HEK293T (cell line): ENCODE measurements at regions not wholly inside any gene's neighbourhood (a gene's known extent, or its start where the extent isn't known, plus 50 kb on each side); places are given as distances from the start of the nearest gene placed in this dataset.

Experiments used
- ARNT ChIP-seq: fragments of 450-650 bp; IDR thresholded peaks from 2 replicates; pipeline ENCODE4 v1.6.1; 2017; ENCODE audit warnings: mild to moderate bottlenecking
- ELF4 ChIP-seq: fragments of 450-650 bp; IDR thresholded peaks from 2 replicates; pipeline ENCODE4 v1.6.1; 2017; ENCODE audit warnings: antibody characterized with exemption
- FOXK2 ChIP-seq: fragments of 450-650 bp; IDR thresholded peaks from 2 replicates; pipeline ENCODE4 v1.6.1; 2016; ENCODE audit warnings: mild to moderate bottlenecking
- FOXM1 ChIP-seq: fragments of 450-650 bp; IDR thresholded peaks from 2 replicates; pipeline ENCODE4 v1.6.1; 2017; ENCODE audit warnings: mild to moderate bottlenecking, borderline replicate concordance
- HDGF ChIP-seq: fragments of 450-650 bp; IDR thresholded peaks from 2 replicates; pipeline ENCODE4 v1.6.1; 2017; ENCODE audit warnings: antibody characterized with exemption, borderline replicate concordance
- L3MBTL2 ChIP-seq: fragments of 450-650 bp; conservative IDR thresholded peaks from 2 replicates; pipeline ENCODE4 v1.6.1; 2016; ENCODE audit warnings: mild to moderate bottlenecking
- NFRKB ChIP-seq: fragments of 450-650 bp; IDR thresholded peaks from 2 replicates; pipeline ENCODE4 v1.6.1; 2016; ENCODE audit warnings: mild to moderate bottlenecking, moderate library complexity
- SP1 ChIP-seq: fragments of 450-650 bp; IDR thresholded peaks from 2 replicates; pipeline ENCODE4 v1.6.1; 2017
- SUZ12 ChIP-seq: fragments of 450-650 bp; IDR thresholded peaks from 2 replicates; pipeline ENCODE4 v1.6.1; 2016; ENCODE audit warnings: mild to moderate bottlenecking
- TARDBP ChIP-seq: fragments of 450-650 bp; IDR thresholded peaks from 2 replicates; pipeline ENCODE4 v1.6.1; 2016
- ZNF384 ChIP-seq: fragments of 450-650 bp; IDR thresholded peaks from 2 replicates; pipeline ENCODE4 v1.6.1; 2016
- TF ChIP-seq, protein P1 (sequence below): fragments of 450-650 bp; IDR thresholded peaks from 2 replicates; pipeline ENCODE4 v1.6.1; 2016

DNA sequence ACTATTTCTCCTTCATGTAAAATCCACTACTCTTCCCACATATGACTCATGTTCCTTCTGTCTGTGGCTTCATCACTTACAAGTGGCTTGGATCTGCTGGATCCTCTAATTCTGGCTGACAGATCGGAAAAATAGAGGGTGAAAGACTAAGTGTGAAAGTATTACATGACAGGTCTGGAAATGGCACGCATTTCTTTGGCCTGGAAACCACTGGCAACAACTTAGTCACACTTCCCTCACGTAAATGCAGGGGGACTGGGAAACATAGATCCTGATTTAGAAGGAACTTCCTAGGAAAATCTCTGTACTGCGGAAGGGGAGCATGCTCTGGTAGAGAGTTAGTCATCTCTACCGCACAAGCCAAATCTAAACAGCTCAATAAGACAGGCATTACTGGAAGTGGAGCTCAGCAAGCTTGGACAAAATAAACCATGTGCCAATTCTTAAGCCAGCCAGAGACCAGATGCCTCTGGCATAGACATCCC lies 305.4 kb upstream of the PTBP2 start:
- no peak for TF ChIP-seq ARNT
- no peak for TF ChIP-seq L3MBTL2
- TF ChIP-seq SP1, result no peak
- no peak for TF ChIP-seq ZNF384
- no peak for TF ChIP-seq ELF4
- no peak for TF ChIP-seq FOXK2
- no peak for TF ChIP-seq NFRKB
- no peak for TF ChIP-seq TARDBP
- TF ChIP-seq FOXM1, result no peak
- TF ChIP-seq SUZ12, result no peak
- TF ChIP-seq, protein P1, sequence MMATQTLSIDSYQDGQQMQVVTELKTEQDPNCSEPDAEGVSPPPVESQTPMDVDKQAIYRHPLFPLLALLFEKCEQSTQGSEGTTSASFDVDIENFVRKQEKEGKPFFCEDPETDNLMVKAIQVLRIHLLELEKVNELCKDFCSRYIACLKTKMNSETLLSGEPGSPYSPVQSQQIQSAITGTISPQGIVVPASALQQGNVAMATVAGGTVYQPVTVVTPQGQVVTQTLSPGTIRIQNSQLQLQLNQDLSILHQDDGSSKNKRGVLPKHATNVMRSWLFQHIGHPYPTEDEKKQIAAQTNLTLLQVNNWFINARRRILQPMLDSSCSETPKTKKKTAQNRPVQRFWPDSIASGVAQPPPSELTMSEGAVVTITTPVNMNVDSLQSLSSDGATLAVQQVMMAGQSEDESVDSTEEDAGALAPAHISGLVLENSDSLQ, result no peak
- no peak for TF ChIP-seq HDGF
